ENCODE measurements at regions not wholly inside any gene's neighbourhood (a gene's known extent, or its start where the extent isn't known, plus 50 kb on each side); places are given as distances from the start of the nearest gene placed in this dataset.
"Not testable (repeated sequence)": the region's sequence is repeated elsewhere in the genome, so short reads cannot be mapped to it uniquely, and the experiment has no call there.

GRCh38 chr1:234855851-234856250 lies 245.9 kb upstream of the IRF2BP2 start:
- no peak for DNase-seq

- no peak for DNase-seq
Observed at GRCh38 chr1:234854645-234855039, 244.7 kb upstream of the IRF2BP2 start.

GRCh38 chr1:234853906-234854644 lies 244.1 kb upstream of the IRF2BP2 start:
- DNase-seq: no peak

- no peak for DNase-seq
Observed at GRCh38 chr1:234852659-234853058, 242.7 kb upstream of the IRF2BP2 start.

- DNase-seq: no peak
Observed at GRCh38 chr1:234851450-234852438, 241.8 kb upstream of the IRF2BP2 start.

GRCh38 chr1:234849832-234850231 lies 239.9 kb upstream of the IRF2BP2 start:
- DNase-seq: no peak

GRCh38 chr1:234848972-234849649 lies 239.1 kb upstream of the IRF2BP2 start:
- no peak for DNase-seq

GRCh38 chr1:234846813-234847212 lies 236.8 kb upstream of the IRF2BP2 start:
- DNase-seq: not testable (repeated sequence)

GRCh38 chr1:234845836-234846235 lies 235.9 kb upstream of the IRF2BP2 start:
- DNase-seq: no peak

GRCh38 chr1:234845097-234845660 lies 235.2 kb upstream of the IRF2BP2 start:
- no peak for DNase-seq

GRCh38 chr1:234844479-234845031 lies 234.6 kb upstream of the IRF2BP2 start:
- no peak for DNase-seq

GRCh38 chr1:234843946-234844345 lies 234.0 kb upstream of the IRF2BP2 start:
- DNase-seq: no peak

GRCh38 chr1:234842726-234843641 lies 233.0 kb upstream of the IRF2BP2 start:
- no peak for DNase-seq

GRCh38 chr1:234841710-234842231 lies 231.8 kb upstream of the IRF2BP2 start:
- no peak for DNase-seq

GRCh38 chr1:234841281-234841680 lies 231.3 kb upstream of the IRF2BP2 start:
- no peak for DNase-seq

- DNase-seq: no peak
Observed at GRCh38 chr1:234840843-234841242, 230.9 kb upstream of the IRF2BP2 start.

GRCh38 chr1:234840253-234840652 lies 230.3 kb upstream of the IRF2BP2 start:
- DNase-seq: no peak

- no peak for DNase-seq
Observed at GRCh38 chr1:234839663-234840062, 229.7 kb upstream of the IRF2BP2 start.

- DNase-seq: no peak
Observed at GRCh38 chr1:234838820-234839219, 228.8 kb upstream of the IRF2BP2 start.

GRCh38 chr1:234838182-234838581 lies 228.2 kb upstream of the IRF2BP2 start:
- no peak for DNase-seq

- DNase-seq: no peak
Observed at GRCh38 chr1:234837713-234838112, 227.7 kb upstream of the IRF2BP2 start.
